Astrocyte of the cerebellum (primary cell): ENCODE measurements at regions not wholly inside any gene's neighbourhood (a gene's known extent, or its start where the extent isn't known, plus 50 kb on each side); places are given as distances from the start of the nearest gene placed in this dataset.
"Not testable (repeated sequence)": the region's sequence is repeated elsewhere in the genome, so short reads cannot be mapped to it uniquely, and the experiment has no call there.

ENCODE experiments used
- DNase-seq: peaks from one replicate; pipeline ENCODE4 v3.0.0-alpha.2; 2011; ENCODE audit warnings: low read depth
- H3K4me3 ChIP-seq: 2 replicates; pipeline ENCODE4 v1.5.1; 2011; ENCODE audit warnings: mild to moderate bottlenecking, low read depth, low read length, moderate library complexity
- CTCF ChIP-seq: IDR thresholded peaks from 2 replicates; pipeline ENCODE4 v1.5.1; 2012; ENCODE audit warnings: low read length, low read depth, moderate library complexity, mild to moderate bottlenecking; ENCODE audit errors: missing control alignments
- in situ Hi-C: cut with HindIII; loops from 2 replicates; pipeline ENCODE4 v1.10.0; 2017; ENCODE audit warnings: low sequenced_read_pairs

GRCh38 chr4:163693211-163693610 lies 198.7 kb downstream of the TMA16 start:
- no peak for TF ChIP-seq CTCF
- no peak overlapping the region for H3K4me3 ChIP-seq
- peak; percentile 62 for DNase-seq
- in situ Hi-C loops, result no loop called here

GRCh38 chr4:163693776-163694175 lies 199.3 kb downstream of the TMA16 start:
- H3K4me3 ChIP-seq, result no peak overlapping the region
- in situ Hi-C loops, result no loop called here
- DNase-seq, result no peak
- TF ChIP-seq CTCF, result no peak

GRCh38 chr4:163694385-163694784 lies 199.9 kb downstream of the TMA16 start:
- in situ Hi-C loops, result no loop called here
- peak; percentile 38 for DNase-seq
- no peak overlapping the region for H3K4me3 ChIP-seq
- no peak for TF ChIP-seq CTCF

GRCh38 chr4:163697121-163697520 lies 202.6 kb downstream of the TMA16 start:
- in situ Hi-C loops, result no loop called here
- no peak for DNase-seq
- TF ChIP-seq CTCF, result no peak
- H3K4me3 ChIP-seq, result no peak overlapping the region

- in situ Hi-C loops, DNase-seq, H3K4me3 ChIP-seq: not testable (repeated sequence)
Measured at GRCh38 chr4:163700383-163700782, 205.9 kb downstream of the TMA16 start.

GRCh38 chr4:163701916-163702315 lies 207.4 kb downstream of the TMA16 start:
- H3K4me3 ChIP-seq, result no peak overlapping the region
- in situ Hi-C loops, result no loop called here
- DNase-seq, result peak; percentile 43
- no peak for TF ChIP-seq CTCF

GRCh38 chr4:163702736-163703135 lies 208.2 kb downstream of the TMA16 start:
- H3K4me3 ChIP-seq, result no peak overlapping the region
- in situ Hi-C loops, result no loop called here
- no peak for TF ChIP-seq CTCF
- no peak for DNase-seq
